ENCODE measurements at regions not wholly inside any gene's neighbourhood (a gene's known extent, or its start where the extent isn't known, plus 50 kb on each side); places are given as distances from the start of the nearest gene placed in this dataset.
A peak's percentile ranks its signal among the peaks of the same experiment; 100 is the strongest.

DNA sequence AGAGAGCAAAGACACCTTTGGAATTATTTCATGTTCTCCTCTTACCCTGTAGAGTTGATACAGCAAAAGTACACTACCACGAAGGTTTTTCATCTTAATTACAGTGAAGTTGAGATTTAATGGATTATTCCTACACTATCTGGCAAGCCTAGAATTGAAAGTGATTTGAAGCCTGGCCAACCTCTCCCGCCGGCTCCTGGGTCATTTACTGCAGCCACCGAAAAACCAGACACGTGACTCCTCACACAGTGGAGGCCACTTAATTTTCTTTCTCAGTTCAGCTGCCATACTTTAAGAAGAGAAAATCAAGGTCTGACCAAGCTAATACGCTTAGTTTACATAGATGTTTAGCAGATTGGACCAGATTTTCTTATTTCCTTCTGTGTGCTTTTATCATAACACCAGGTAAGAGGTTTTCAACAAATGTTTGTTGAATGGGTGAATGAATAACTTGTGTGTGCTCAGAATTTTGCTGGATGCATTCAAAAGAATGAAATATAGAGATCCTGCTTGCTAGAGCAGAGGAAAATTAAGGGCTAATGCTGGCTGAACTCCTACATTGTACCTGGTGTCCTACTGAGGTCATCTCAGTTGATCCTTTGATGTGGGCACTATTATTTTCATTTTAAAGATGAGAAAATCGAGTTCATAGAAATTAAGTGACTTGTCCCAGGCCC, 97.2 kb upstream of the PDE10A start:
- Mint-ChIP-seq H3K9me3 (ENCODE audit: unreplicated experiment) (no peaks in the 10 kb centered on the region), H3K4me1 (ENCODE audit: unreplicated experiment) (no peaks in the 10 kb centered on the region), H3K36me3 (ENCODE audit: low read depth, unreplicated experiment) (no peaks in the 10 kb centered on the region), H3K4me3 (ENCODE audit: unreplicated experiment) (no peak overlapping the region), H3K27me3 (ENCODE audit: unreplicated experiment) (peaks cover 6% of the 10 kb centered on the region), H3K27ac (ENCODE audit: unreplicated experiment) (no peak overlapping the region)
- no peak for TF ChIP-seq CTCF (IDR thresholded peaks at IDR 0.05; ENCODE audit: unreplicated experiment)
- no peak for DNase-seq (ENCODE audit: low spot score)

DNA sequence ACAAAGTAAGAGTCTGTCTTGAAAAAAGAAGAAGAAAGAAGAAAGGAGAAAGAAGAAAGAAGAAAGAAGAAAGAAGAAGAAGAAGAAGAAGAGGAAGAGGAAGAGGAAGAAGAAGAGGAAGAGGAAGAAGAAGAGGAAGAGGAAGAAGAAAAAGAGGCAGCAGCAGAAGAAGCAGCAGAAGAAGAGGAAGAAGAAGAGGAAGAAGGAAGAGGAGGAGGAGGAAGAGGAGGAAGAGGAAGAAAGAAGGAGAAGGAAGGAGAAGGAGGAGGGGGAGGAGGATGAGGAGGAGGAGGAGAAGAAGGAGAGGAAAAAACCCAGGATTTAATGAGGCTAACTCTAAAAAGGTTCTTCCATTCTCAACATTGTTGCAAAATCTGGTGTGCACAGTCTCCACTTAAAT, 95.4 kb upstream of the PDE10A start:
- TF ChIP-seq CTCF (IDR thresholded peaks at IDR 0.05; ENCODE audit: unreplicated experiment): no peak
- H3K27ac Mint-ChIP-seq (ENCODE audit: unreplicated experiment): no peak overlapping the region
- H3K4me1 Mint-ChIP-seq (ENCODE audit: unreplicated experiment): no peaks in the 10 kb centered on the region
- no peak overlapping the region for H3K4me3 Mint-ChIP-seq (ENCODE audit: unreplicated experiment)
- no peak for DNase-seq (ENCODE audit: low spot score)
- H3K9me3 Mint-ChIP-seq (ENCODE audit: unreplicated experiment): no peaks in the 10 kb centered on the region
- no peaks in the 10 kb centered on the region for H3K36me3 Mint-ChIP-seq (ENCODE audit: low read depth, unreplicated experiment)
- H3K27me3 Mint-ChIP-seq (ENCODE audit: unreplicated experiment): peaks cover 4% of the 10 kb centered on the region

GRCh38 chr6:165755583-165755982, 92.5 kb upstream of the PDE10A start:
- no peak for DNase-seq (ENCODE audit: low spot score)
- Mint-ChIP-seq H3K4me1 (ENCODE audit: unreplicated experiment) (no peaks in the 10 kb centered on the region), H3K4me3 (ENCODE audit: unreplicated experiment) (no peak overlapping the region), H3K27ac (ENCODE audit: unreplicated experiment) (peak overlapping the region; percentile 11), H3K27me3 (ENCODE audit: unreplicated experiment) (peaks cover 1% of the 10 kb centered on the region), H3K36me3 (ENCODE audit: low read depth, unreplicated experiment) (no peaks in the 10 kb centered on the region), H3K9me3 (ENCODE audit: unreplicated experiment) (no peaks in the 10 kb centered on the region)
- TF ChIP-seq CTCF (IDR thresholded peaks at IDR 0.05; ENCODE audit: unreplicated experiment): no peak

- Mint-ChIP-seq H3K9me3 (ENCODE audit: unreplicated experiment) (no peaks in the 10 kb centered on the region), H3K4me3 (ENCODE audit: unreplicated experiment) (no peak overlapping the region), H3K4me1 (ENCODE audit: unreplicated experiment) (no peaks in the 10 kb centered on the region), H3K27ac (ENCODE audit: unreplicated experiment) (no peak overlapping the region), H3K27me3 (ENCODE audit: unreplicated experiment) (peaks cover 5% of the 10 kb centered on the region), H3K36me3 (ENCODE audit: low read depth, unreplicated experiment) (no peaks in the 10 kb centered on the region)
- no peak for TF ChIP-seq CTCF (IDR thresholded peaks at IDR 0.05; ENCODE audit: unreplicated experiment)
- no peak for DNase-seq (ENCODE audit: low spot score)
Measured at GRCh38 chr6:165753506-165753905, 90.5 kb upstream of the PDE10A start.

DNA sequence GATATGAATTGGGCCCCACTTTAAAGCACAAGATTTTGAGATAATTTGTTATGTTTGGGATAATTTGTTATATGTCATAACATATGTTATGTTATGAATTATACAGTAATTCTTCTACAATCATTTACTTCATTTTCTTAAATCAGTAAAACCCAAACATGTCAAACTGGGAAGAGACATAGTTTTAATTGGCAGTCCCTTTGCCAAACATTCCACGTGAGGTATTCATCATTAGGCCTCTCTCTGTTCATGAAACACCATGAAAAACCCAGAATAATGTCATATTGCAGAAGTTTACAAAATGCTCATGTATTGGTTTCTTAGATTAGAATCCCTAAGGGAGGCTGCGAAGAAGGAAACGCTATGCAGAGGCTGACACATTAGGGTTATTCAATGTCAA, 89.4 kb upstream of the PDE10A start:
- Mint-ChIP-seq H3K9me3 (ENCODE audit: unreplicated experiment) (no peaks in the 10 kb centered on the region), H3K36me3 (ENCODE audit: low read depth, unreplicated experiment) (no peaks in the 10 kb centered on the region), H3K27me3 (ENCODE audit: unreplicated experiment) (peaks cover 5% of the 10 kb centered on the region), H3K27ac (ENCODE audit: unreplicated experiment) (no peak overlapping the region), H3K4me3 (ENCODE audit: unreplicated experiment) (no peak overlapping the region), H3K4me1 (ENCODE audit: unreplicated experiment) (no peaks in the 10 kb centered on the region)
- no peak for DNase-seq (ENCODE audit: low spot score)
- no peak for TF ChIP-seq CTCF (IDR thresholded peaks at IDR 0.05; ENCODE audit: unreplicated experiment)

Data from endothelial cell (in vitro differentiated cells).